ENCODE measurements at regions not wholly inside any gene's neighbourhood (a gene's known extent, or its start where the extent isn't known, plus 50 kb on each side); places are given as distances from the start of the nearest gene placed in this dataset.

GRCh38 chr4:38601244-38601915, 62.6 kb upstream of the KLF3 start:
- H3K9me3 Mint-ChIP-seq: no peaks in the 10 kb centered on the region
- TF ChIP-seq, protein P1, sequence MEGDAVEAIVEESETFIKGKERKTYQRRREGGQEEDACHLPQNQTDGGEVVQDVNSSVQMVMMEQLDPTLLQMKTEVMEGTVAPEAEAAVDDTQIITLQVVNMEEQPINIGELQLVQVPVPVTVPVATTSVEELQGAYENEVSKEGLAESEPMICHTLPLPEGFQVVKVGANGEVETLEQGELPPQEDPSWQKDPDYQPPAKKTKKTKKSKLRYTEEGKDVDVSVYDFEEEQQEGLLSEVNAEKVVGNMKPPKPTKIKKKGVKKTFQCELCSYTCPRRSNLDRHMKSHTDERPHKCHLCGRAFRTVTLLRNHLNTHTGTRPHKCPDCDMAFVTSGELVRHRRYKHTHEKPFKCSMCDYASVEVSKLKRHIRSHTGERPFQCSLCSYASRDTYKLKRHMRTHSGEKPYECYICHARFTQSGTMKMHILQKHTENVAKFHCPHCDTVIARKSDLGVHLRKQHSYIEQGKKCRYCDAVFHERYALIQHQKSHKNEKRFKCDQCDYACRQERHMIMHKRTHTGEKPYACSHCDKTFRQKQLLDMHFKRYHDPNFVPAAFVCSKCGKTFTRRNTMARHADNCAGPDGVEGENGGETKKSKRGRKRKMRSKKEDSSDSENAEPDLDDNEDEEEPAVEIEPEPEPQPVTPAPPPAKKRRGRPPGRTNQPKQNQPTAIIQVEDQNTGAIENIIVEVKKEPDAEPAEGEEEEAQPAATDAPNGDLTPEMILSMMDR (conservative IDR thresholded peaks at IDR 0.05): no peak
- peaks cover 2% of the 10 kb centered on the region for H3K27me3 Mint-ChIP-seq (ENCODE audit: insufficient read depth)
- Histone ChIP-seq H3K27ac (ENCODE audit: low read depth, low read length) (no peak overlapping the region), H3K36me3 (ENCODE audit: control insufficient read depth, insufficient read depth, low read length) (no peaks in the 10 kb centered on the region), H3K9ac (ENCODE audit: extremely low read depth, low read length, poor library complexity, severe bottlenecking) (no peak overlapping the region), H3K4me3 (ENCODE audit: low read length) (no peak overlapping the region), H3K4me1 (ENCODE audit: control insufficient read depth, insufficient read depth, low read length) (no peaks in the 10 kb centered on the region), H3K9me3 (ENCODE audit: control insufficient read depth, low read length) (no peaks in the 10 kb centered on the region), H3K27me3 (ENCODE audit: control insufficient read depth, insufficient read depth, low read length, poor library complexity, severe bottlenecking) (no peaks in the 10 kb centered on the region)
- H3K4me1 Mint-ChIP-seq: peaks cover 12% of the 10 kb centered on the region
- H3K27ac Mint-ChIP-seq: no peak overlapping the region
- DNase-seq: no peak
- H3K36me3 Mint-ChIP-seq (ENCODE audit: low read depth): no peaks in the 10 kb centered on the region
- WGBS, 2 experiments (ENCODE audit: insufficient coverage in 1 of 2, insufficient read length in 1 of 2): 73 to 95% methylated on average over 4 to 6 of the region's 6 CpGs
- H3K4me3 Mint-ChIP-seq: no peak overlapping the region

DNA sequence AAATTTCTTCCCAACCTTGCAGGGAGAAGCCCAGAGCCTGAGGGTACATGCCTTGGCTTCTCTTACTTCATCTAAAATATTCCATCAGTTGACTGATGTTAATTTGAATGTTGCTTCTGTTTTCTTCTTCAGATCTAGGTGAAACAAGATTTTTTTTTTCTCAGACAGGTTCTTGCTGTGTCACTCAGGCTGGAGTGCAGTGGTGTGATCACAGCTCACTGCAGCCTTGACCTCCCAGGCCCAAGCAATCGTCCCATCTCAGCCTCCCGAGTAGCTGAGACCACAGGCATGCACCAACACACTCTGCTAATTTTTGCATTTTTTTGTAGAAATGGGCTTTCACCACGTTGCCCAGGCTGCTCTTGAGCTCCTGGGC, 62.1 kb upstream of the KLF3 start:
- H3K4me1 Mint-ChIP-seq: peaks cover 13% of the 10 kb centered on the region
- H3K36me3 Mint-ChIP-seq (ENCODE audit: low read depth): no peaks in the 10 kb centered on the region
- Histone ChIP-seq H3K4me3 (ENCODE audit: low read length) (no peak overlapping the region), H3K4me1 (ENCODE audit: control insufficient read depth, insufficient read depth, low read length) (no peaks in the 10 kb centered on the region), H3K9me3 (ENCODE audit: control insufficient read depth, low read length) (no peaks in the 10 kb centered on the region), H3K9ac (ENCODE audit: extremely low read depth, low read length, poor library complexity, severe bottlenecking) (no peak overlapping the region), H3K27ac (ENCODE audit: low read depth, low read length) (no peak overlapping the region), H3K36me3 (ENCODE audit: control insufficient read depth, insufficient read depth, low read length) (no peaks in the 10 kb centered on the region), H3K27me3 (ENCODE audit: control insufficient read depth, insufficient read depth, low read length, poor library complexity, severe bottlenecking) (no peaks in the 10 kb centered on the region)
- TF ChIP-seq, protein P1 (conservative IDR thresholded peaks at IDR 0.05): no peak
- no peaks in the 10 kb centered on the region for H3K9me3 Mint-ChIP-seq
- peaks cover 2% of the 10 kb centered on the region for H3K27me3 Mint-ChIP-seq (ENCODE audit: insufficient read depth)
- WGBS, 2 experiments (ENCODE audit: insufficient coverage in 1 of 2, insufficient read length in 1 of 2): 84 to 85% methylated on average over 3 of the region's 3 CpGs
- no peak for DNase-seq
- H3K4me3 Mint-ChIP-seq: no peak overlapping the region
- H3K27ac Mint-ChIP-seq: no peak overlapping the region

- no peaks in the 10 kb centered on the region for H3K27me3 ChIP-seq (ENCODE audit: control insufficient read depth, insufficient read depth, low read length, poor library complexity, severe bottlenecking)
- H3K4me1 ChIP-seq (ENCODE audit: control insufficient read depth, insufficient read depth, low read length): no peaks in the 10 kb centered on the region
- peaks cover 13% of the 10 kb centered on the region for H3K4me1 Mint-ChIP-seq
- no peaks in the 10 kb centered on the region for H3K9me3 ChIP-seq (ENCODE audit: control insufficient read depth, low read length)
- H3K9ac ChIP-seq (ENCODE audit: extremely low read depth, low read length, poor library complexity, severe bottlenecking): no peak overlapping the region
- no peak for DNase-seq
- no peak overlapping the region for H3K4me3 Mint-ChIP-seq
- H3K36me3 ChIP-seq (ENCODE audit: control insufficient read depth, insufficient read depth, low read length): no peaks in the 10 kb centered on the region
- TF ChIP-seq, protein P1 (conservative IDR thresholded peaks at IDR 0.05): no peak
- H3K27me3 Mint-ChIP-seq (ENCODE audit: insufficient read depth): peaks cover 2% of the 10 kb centered on the region
- H3K27ac ChIP-seq (ENCODE audit: low read depth, low read length): no peak overlapping the region
- H3K4me3 ChIP-seq (ENCODE audit: low read length): no peak overlapping the region
- H3K27ac Mint-ChIP-seq: no peak overlapping the region
- WGBS, 2 experiments (ENCODE audit: insufficient coverage in 1 of 2, insufficient read length in 1 of 2): 95 to 97% methylated on average over 6 of the region's 6 CpGs
- H3K9me3 Mint-ChIP-seq: no peaks in the 10 kb centered on the region
- H3K36me3 Mint-ChIP-seq (ENCODE audit: low read depth): no peaks in the 10 kb centered on the region
Observed at GRCh38 chr4:38603652-38604051, 60.3 kb upstream of the KLF3 start.

All from endodermal cell (in vitro differentiated cells).